Neural cell (in vitro differentiated cells): ENCODE measurements at regions not wholly inside any gene's neighbourhood (a gene's known extent, or its start where the extent isn't known, plus 50 kb on each side); places are given as distances from the start of the nearest gene placed in this dataset.

Source experiments
- H2AFZ ChIP-seq: fragments of 200-600, 300-800 bp; sonication (generic), shearing (Covaris generic); 2 replicates; pipeline ENCODE4 v1.6.0; 2014; ENCODE audit warnings: low read depth, mild to moderate bottlenecking, antibody characterized with exemption, low read length, moderate library complexity
- H3F3A ChIP-seq: fragments of 200-600 bp; shearing (Covaris generic); 2 replicates; pipeline ENCODE4 v1.6.1; 2016; ENCODE audit warnings: mild to moderate bottlenecking, moderate library complexity, mixed read lengths, antibody characterized with exemption, low read length; ENCODE audit not compliant: insufficient read depth, poor library complexity, severe bottlenecking
- H3K27ac ChIP-seq: fragments of 200-600, 300-800 bp; sonication (generic), shearing (Covaris generic); 2 replicates; pipeline ENCODE4 v1.5.1; 2014; ENCODE audit warnings: mild to moderate bottlenecking, low read length, moderate library complexity
- H3K27me3 ChIP-seq: fragments of 300-800, 200-600 bp; sonication (generic), shearing (Covaris generic); 2 replicates; pipeline ENCODE4 v1.6.0; 2014; ENCODE audit warnings: mild to moderate bottlenecking, low read depth, low read length, moderate library complexity; ENCODE audit not compliant: insufficient read depth
- H3K36me3 ChIP-seq: fragments of 300-800, 200-600 bp; sonication (generic), shearing (Covaris generic); 2 replicates; pipeline ENCODE4 v1.5.1; 2014; ENCODE audit warnings: mild to moderate bottlenecking, antibody characterized with exemption, low read length, moderate library complexity; ENCODE audit not compliant: insufficient read depth
- H3K4me2 ChIP-seq: fragments of 300-800, 200-600 bp; sonication (generic), shearing (Covaris generic); 2 replicates; pipeline ENCODE4 v1.6.0; 2014; ENCODE audit warnings: mild to moderate bottlenecking, low read length
- H3K4me3 ChIP-seq: fragments of 300-800, 200-600 bp; sonication (generic), shearing (Covaris generic); 2 replicates; pipeline ENCODE4 v1.5.1; 2014; ENCODE audit warnings: mild to moderate bottlenecking, low read length, moderate library complexity
- H3K79me2 ChIP-seq: fragments of 200-600 bp; shearing (Covaris generic); replicated peaks from 2 replicates; pipeline ENCODE4 v1.6.0; 2014; ENCODE audit warnings: mild to moderate bottlenecking, low read length, moderate library complexity; ENCODE audit not compliant: insufficient read depth
- H3K9ac ChIP-seq: fragments of 300-800, 200-600 bp; sonication (generic), shearing (Covaris generic); 2 replicates; pipeline ENCODE4 v1.6.1; 2016; ENCODE audit warnings: mild to moderate bottlenecking, low read length, mixed read lengths
- H3K9me2 ChIP-seq: fragments of 200-600 bp; shearing (Covaris generic); 2 replicates; pipeline ENCODE4 v1.6.1; 2016; ENCODE audit warnings: mild to moderate bottlenecking, low read length, mixed read lengths; ENCODE audit not compliant: insufficient read depth
- H3K9me3 ChIP-seq: fragments of 200-600, 300-800 bp; sonication (generic), shearing (Covaris generic); 2 replicates; pipeline ENCODE4 v1.6.1; 2016; ENCODE audit warnings: mild to moderate bottlenecking, mixed run types, low read length, moderate library complexity, mixed read lengths
- H4K20me1 ChIP-seq: fragments of 200-600 bp; shearing (Covaris generic); 2 replicates; pipeline ENCODE4 v1.6.1; 2016; ENCODE audit warnings: mild to moderate bottlenecking, mixed run types; ENCODE audit not compliant: insufficient read depth
- CTCF ChIP-seq: fragments of 450-650 bp; IDR thresholded peaks from 2 replicates; pipeline ENCODE4 v1.5.1; 2014; ENCODE audit warnings: antibody characterized with exemption, mild to moderate bottlenecking, moderate library complexity; ENCODE audit not compliant: poor library complexity, severe bottlenecking
- EP300 ChIP-seq: fragments of 450-650 bp; conservative IDR thresholded peaks from 2 replicates; pipeline ENCODE4 v1.6.1; 2014; ENCODE audit warnings: antibody characterized with exemption, mild to moderate bottlenecking, moderate library complexity; ENCODE audit not compliant: poor library complexity, severe bottlenecking
- EZH2 ChIP-seq: fragments of 200-600, 300-800 bp; shearing (Covaris generic), sonication (generic); IDR thresholded peaks from 2 replicates; pipeline ENCODE4 v1.6.1; 2014; ENCODE audit warnings: antibody characterized with exemption, low read length, borderline replicate concordance, mild to moderate bottlenecking; ENCODE audit not compliant: insufficient read depth, poor library complexity, severe bottlenecking
- MXI1 ChIP-seq: fragments of 450-650 bp; conservative IDR thresholded peaks from 2 replicates; pipeline ENCODE4 v1.6.1; 2014; ENCODE audit warnings: antibody characterized with exemption, mild to moderate bottlenecking; ENCODE audit not compliant: poor library complexity, severe bottlenecking
- POLR2AphosphoS5 ChIP-seq: IDR thresholded peaks from 2 replicates; pipeline ENCODE4 v1.6.1; 2012
- RAD21 ChIP-seq: fragments of 450-650 bp; conservative IDR thresholded peaks from 2 replicates; pipeline ENCODE4 v1.6.1; 2014; ENCODE audit warnings: antibody characterized with exemption, mild to moderate bottlenecking, moderate library complexity
- REST ChIP-seq: IDR thresholded peaks from 2 replicates; pipeline ENCODE4 v1.6.1; 2012; ENCODE audit warnings: borderline replicate concordance
- SMC3 ChIP-seq: fragments of 450-650 bp; conservative IDR thresholded peaks from 2 replicates; pipeline ENCODE4 v1.6.1; 2014; ENCODE audit warnings: antibody characterized with exemption, mild to moderate bottlenecking, moderate library complexity; ENCODE audit not compliant: poor library complexity
- TAF1 ChIP-seq: IDR thresholded peaks from 2 replicates; pipeline ENCODE4 v1.6.1; 2012; ENCODE audit warnings: low read depth

- TF ChIP-seq REST, result no peak
Observed at GRCh38 chr5:106649031-106649430, 1021.7 kb downstream of the EFNA5 start (continued).

- H3K9ac ChIP-seq, result no peak overlapping the region
- no peak overlapping the region for H3K27ac ChIP-seq
- H3K4me2 ChIP-seq, result no peak overlapping the region
- no peak overlapping the region for H3K4me3 ChIP-seq
- no peaks in the 10 kb centered on the region for H3K79me2 ChIP-seq
- no peaks in the 10 kb centered on the region for H4K20me1 ChIP-seq
- no peaks in the 10 kb centered on the region for H3F3A ChIP-seq
- H3K9me3 ChIP-seq, result no peaks in the 10 kb centered on the region
- H3K9me2 ChIP-seq, result no peaks in the 10 kb centered on the region
- H3K27me3 ChIP-seq, result no peaks in the 10 kb centered on the region
- H3K36me3 ChIP-seq, result no peaks in the 10 kb centered on the region
- H2AFZ ChIP-seq, result no peak overlapping the region
- no peak for TF ChIP-seq REST
- TF ChIP-seq CTCF, result no peak
- TF ChIP-seq SMC3, result no peak
- TF ChIP-seq EP300, result no peak
- no peak for TF ChIP-seq EZH2
- no peak for TF ChIP-seq TAF1
- TF ChIP-seq MXI1, result no peak
- no peak for TF ChIP-seq POLR2AphosphoS5
- no peak for TF ChIP-seq RAD21
Observed at GRCh38 chr5:106648401-106648800, 1022.3 kb downstream of the EFNA5 start.
